AG10803 (cell line): ENCODE measurements at regions not wholly inside any gene's neighbourhood (a gene's known extent, or its start where the extent isn't known, plus 50 kb on each side); places are given as distances from the start of the nearest gene placed in this dataset.

Source experiments
- DNase-seq: peaks from one replicate; pipeline ENCODE4 v3.0.0; 2010; ENCODE audit warnings: low read depth
- H3K4me3 ChIP-seq: 2 replicates; pipeline ENCODE4 v1.5.1; 2011; ENCODE audit warnings: mild to moderate bottlenecking, low read length, control low read depth
- CTCF ChIP-seq: conservative IDR thresholded peaks from 2 replicates; pipeline ENCODE4 v1.5.1; 2011; ENCODE audit warnings: mild to moderate bottlenecking, low read length, control low read depth, inconsistent platforms

- no peak overlapping the region for H3K4me3 ChIP-seq
- DNase-seq, result peak; percentile 84
- no peak for TF ChIP-seq CTCF
Observed at GRCh38 chr12:115227137-115227615, 543.2 kb upstream of the TBX3 start.

- TF ChIP-seq CTCF, result no peak
- H3K4me3 ChIP-seq, result no peak overlapping the region
- no peak for DNase-seq
Observed at GRCh38 chr12:115225845-115226244, 541.9 kb upstream of the TBX3 start.

- no peak for DNase-seq
- no peak overlapping the region for H3K4me3 ChIP-seq
- no peak for TF ChIP-seq CTCF
Observed at GRCh38 chr12:115223991-115224390, 540.0 kb upstream of the TBX3 start.

- peak; percentile 68 for DNase-seq
- no peak overlapping the region for H3K4me3 ChIP-seq
- no peak for TF ChIP-seq CTCF
Observed at GRCh38 chr12:115223322-115223721, 539.3 kb upstream of the TBX3 start.

GRCh38 chr12:115222220-115222619 is 538.2 kb upstream of the TBX3 start:
- TF ChIP-seq CTCF, result no peak
- H3K4me3 ChIP-seq, result no peak overlapping the region
- no peak for DNase-seq

- no peak overlapping the region for H3K4me3 ChIP-seq
- TF ChIP-seq CTCF, result no peak
- no peak for DNase-seq
Observed at GRCh38 chr12:115216301-115216700, 532.3 kb upstream of the TBX3 start.

GRCh38 chr12:115215544-115215943 is 531.6 kb upstream of the TBX3 start:
- no peak for TF ChIP-seq CTCF
- H3K4me3 ChIP-seq, result no peak overlapping the region
- no peak for DNase-seq
